IMR-90 (cell line): ENCODE measurements at regions not wholly inside any gene's neighbourhood (a gene's known extent, or its start where the extent isn't known, plus 50 kb on each side); places are given as distances from the start of the nearest gene placed in this dataset.

Source experiments
- ATAC-seq: fragments of 200-7000 bp; cut with Tn5 transposase; 2 replicates; pipeline ENCODE4 v1.9.1; 2020; ENCODE audit warnings: low read depth, mild to moderate bottlenecking, moderate library complexity
- BruUV-seq: library from RNA; stranded (reverse); fragments of 400-500 nt; replicated peaks from 2 replicates; lab custom pipeline; 2021; lab: Mats Ljungman, UMichigan
- CTCF ChIA-PET: fragments of 300-600 bp; formaldehyde crosslinking; extraction: SDS; loops from one replicate; lab custom pipeline; 2021; ENCODE audit warnings: antibody characterized with exemption; lab: Yijun Ruan, JAX
- POLR2A ChIA-PET: fragments of 300-600 bp; sonication (Branson Sonifier 250); formaldehyde crosslinking; loops from one replicate; lab custom pipeline; 2022; ENCODE audit warnings: antibody characterized with exemption; ENCODE audit not compliant: unreplicated experiment; lab: Charles Lee
- DNase-seq: peaks from one replicate; pipeline ENCODE4 v3.0.0; 2013
- H2AFZ ChIP-seq: replicated peaks from 2 replicates; pipeline ENCODE3; 2013; ENCODE audit warnings: low read length, mild to moderate bottlenecking; ENCODE audit not compliant: poor library complexity
- H2AK5ac ChIP-seq: 2 replicates; pipeline ENCODE4 v1.6.1; 2013; ENCODE audit warnings: low read depth, low read length, inconsistent platforms
- H2AK9ac ChIP-seq: replicated peaks from 2 replicates; pipeline ENCODE3; 2013; ENCODE audit warnings: mild to moderate bottlenecking, low read depth, low read length, moderate library complexity; ENCODE audit not compliant: poor library complexity
- H2BK120ac ChIP-seq: 2 replicates; pipeline ENCODE4 v1.6.1; 2013; ENCODE audit warnings: low read depth, low read length, inconsistent platforms
- H2BK15ac ChIP-seq: 3 replicates; pipeline ENCODE4 v1.6.1; 2013; ENCODE audit warnings: low read depth, low read length, inconsistent platforms
- H2BK20ac ChIP-seq: 2 replicates; pipeline ENCODE4 v1.6.1; 2013; ENCODE audit warnings: low read depth, mild to moderate bottlenecking, inconsistent platforms, low read length, moderate library complexity
- H2BK5ac ChIP-seq: 2 replicates; pipeline ENCODE4 v1.6.1; 2013; ENCODE audit warnings: mild to moderate bottlenecking, low read depth, low read length, inconsistent platforms; ENCODE audit not compliant: poor library complexity, severe bottlenecking
- H3K14ac ChIP-seq: replicated peaks from 2 replicates; pipeline ENCODE4 v1.6.1; 2013; ENCODE audit warnings: low read depth, low read length, inconsistent platforms
- H3K18ac ChIP-seq: 2 replicates; pipeline ENCODE4 v1.6.1; 2013; ENCODE audit warnings: low read depth, low read length, control low read depth
- H3K23ac ChIP-seq: 2 replicates; pipeline ENCODE4 v1.6.1; 2013; ENCODE audit warnings: low read depth, low read length, inconsistent platforms
- H3K27ac ChIP-seq: 2 replicates; pipeline ENCODE4 v1.5.1; 2013; ENCODE audit warnings: mild to moderate bottlenecking, control low read depth, low read length; ENCODE audit not compliant: insufficient read depth
- H3K27me3 ChIP-seq: 2 replicates; pipeline ENCODE4 v1.6.1; 2013; ENCODE audit warnings: low read length; ENCODE audit not compliant: control insufficient read depth, insufficient read depth
- H3K36me3 ChIP-seq: 2 replicates; pipeline ENCODE4 v1.6.1; 2013; ENCODE audit warnings: low read length, mixed read lengths; ENCODE audit not compliant: control insufficient read depth, insufficient read depth
- H3K4ac ChIP-seq: 2 replicates; pipeline ENCODE4 v1.6.1; 2013; ENCODE audit warnings: low read depth, low read length, inconsistent platforms
- H3K4me1 ChIP-seq: 2 replicates; pipeline ENCODE4 v1.6.1; 2013; ENCODE audit warnings: low read length, mixed read lengths; ENCODE audit not compliant: control insufficient read depth, insufficient read depth
- H3K4me2 ChIP-seq: 2 replicates; pipeline ENCODE4 v1.6.1; 2013; ENCODE audit warnings: low read depth, mild to moderate bottlenecking, control low read depth, low read length, moderate library complexity
- H3K4me3 ChIP-seq: 2 replicates; pipeline ENCODE4 v1.5.1; 2013; ENCODE audit warnings: low read depth, mild to moderate bottlenecking, control low read depth, low read length, moderate library complexity; ENCODE audit not compliant: insufficient read depth
- H3K56ac ChIP-seq: 2 replicates; pipeline ENCODE4 v1.6.1; 2013; ENCODE audit warnings: low read length, inconsistent platforms; ENCODE audit not compliant: insufficient read depth; ENCODE audit errors: extremely low read depth
- H3K79me1 ChIP-seq, 2 experiments: 2 replicates each; pipeline ENCODE4 v1.6.1; 2013; ENCODE audit warnings: low read length in 2 of 2, inconsistent platforms in 1 of 2, low read depth in 1 of 2
- H3K9ac ChIP-seq: 2 replicates; pipeline ENCODE4 v1.6.1; 2013; ENCODE audit warnings: low read depth, low read length, control low read depth
- H3K9me1 ChIP-seq: 2 replicates; pipeline ENCODE4 v1.6.1; 2013; ENCODE audit warnings: low read length, inconsistent platforms; ENCODE audit not compliant: insufficient read depth
- H3K9me3 ChIP-seq: 2 replicates; pipeline ENCODE4 v1.6.1; 2013; ENCODE audit warnings: low read length; ENCODE audit not compliant: control insufficient read depth, insufficient read depth
- H4K20me1 ChIP-seq: 2 replicates; pipeline ENCODE4 v1.6.1; 2013; ENCODE audit warnings: low read length, inconsistent platforms; ENCODE audit not compliant: insufficient read depth
- H4K5ac ChIP-seq: 2 replicates; pipeline ENCODE4 v1.6.1; 2013; ENCODE audit warnings: mild to moderate bottlenecking, low read depth, low read length, control low read depth
- H4K8ac ChIP-seq, 2 experiments: 2 replicates each; pipeline ENCODE4 v1.6.1; 2013; ENCODE audit warnings: low read depth in 2 of 2, low read length in 2 of 2, control low read depth in 1 of 2, inconsistent platforms in 1 of 2
- H4K91ac ChIP-seq: 2 replicates; pipeline ENCODE4 v1.6.1; 2013; ENCODE audit warnings: low read depth, low read length, inconsistent platforms; ENCODE audit not compliant: insufficient read depth
- BHLHE40 ChIP-seq: fragments of 150-350 bp; IDR thresholded peaks from 2 replicates; pipeline ENCODE4 v1.6.1; 2016; ENCODE audit warnings: mild to moderate bottlenecking, low read depth, low read length
- CEBPB ChIP-seq: IDR thresholded peaks from 2 replicates; pipeline ENCODE4 v1.6.1; 2012; ENCODE audit warnings: low read depth, low read length, improper control_type of control experiment
- CHD1 ChIP-seq: IDR thresholded peaks from 2 replicates; pipeline ENCODE4 v1.6.1; 2012; ENCODE audit warnings: low read depth, low read length, improper control_type of control experiment
- CTCF ChIP-seq: conservative IDR thresholded peaks from 2 replicates; pipeline ENCODE4 v1.5.1; 2012; ENCODE audit warnings: mild to moderate bottlenecking, low read depth, low read length, improper control_type of control experiment
- ELK1 ChIP-seq: fragments of 150-350 bp; IDR thresholded peaks from 2 replicates; pipeline ENCODE4 v1.6.1; 2016; ENCODE audit warnings: low read depth, mild to moderate bottlenecking, low read length, moderate library complexity, borderline replicate concordance
- FOS ChIP-seq: fragments of 150-350 bp; IDR thresholded peaks from 2 replicates; pipeline ENCODE4 v1.6.1; 2016; ENCODE audit warnings: low read depth, low read length
- MAZ ChIP-seq: IDR thresholded peaks from 2 replicates; pipeline ENCODE4 v1.6.1; 2012; ENCODE audit warnings: low read depth, mild to moderate bottlenecking, low read length, improper control_type of control experiment, moderate library complexity, borderline replicate concordance
- MXI1 ChIP-seq: IDR thresholded peaks from 2 replicates; pipeline ENCODE4 v1.6.1; 2012; ENCODE audit warnings: low read depth, mild to moderate bottlenecking, low read length, moderate library complexity, borderline replicate concordance
- NFE2L2 ChIP-seq: fragments of 150-350 bp; IDR thresholded peaks from 2 replicates; pipeline ENCODE4 v1.6.1; 2016; ENCODE audit warnings: low read depth, mild to moderate bottlenecking, low read length
- POLR2A ChIP-seq: IDR thresholded peaks from 2 replicates; pipeline ENCODE4 v1.6.1; 2012; ENCODE audit warnings: mild to moderate bottlenecking, low read depth, low read length
- RAD21 ChIP-seq: IDR thresholded peaks from 2 replicates; pipeline ENCODE4 v1.6.1; 2012; ENCODE audit warnings: low read length, improper control_type of control experiment
- RFX5 ChIP-seq: IDR thresholded peaks from 2 replicates; pipeline ENCODE4 v1.8.0; 2012; ENCODE audit warnings: low read depth, mild to moderate bottlenecking, low read length, moderate library complexity
- WGBS, 2 experiments: methylation state at CpG; one replicate each; pipeline versions ENCODE4 v1.1.5 to v1.1.7; 2013; ENCODE audit warnings: missing lambda C conversion rate in 2 of 2; ENCODE audit not compliant: insufficient read length in 1 of 2; ENCODE audit errors: extremely low coverage in 2 of 2; 5-methylcytosine and 5-hydroxymethylcytosine counted together
- dilution Hi-C: fragments of 300-500 bp; cut with HindIII; formaldehyde crosslinking; loops from one replicate; pipeline ENCODE4 v1.14.3; 2018; ENCODE audit warnings: low sequenced_read_pairs; ENCODE audit not compliant: unreplicated experiment
- in situ Hi-C: fragments of 300-500 bp; cut with MboI; formaldehyde crosslinking; loops from 3 replicates; pipeline ENCODE4 v1.14.3; 2019; ENCODE audit warnings: low sequenced_read_pairs, inconsistent platforms, mixed read lengths
- intact Hi-C: fragments of 100-400 bp; cut with micrococcal nuclease; formaldehyde crosslinking; loops from 2 replicates; pipeline ENCODE4 v1.10.0; 2022

GRCh38 chr21:35511696-35512162 lies 462.6 kb upstream of the RUNX1 start:
- BruUV-seq: no TSS peak
- peak overlapping the region; percentile 1 for H2AFZ ChIP-seq

More at GRCh38 chr21:35511696-35512162, 462.6 kb upstream of the RUNX1 start:
- peaks cover 8% of the 10 kb centered on the region for H3K4me1 ChIP-seq
- DNase-seq: peak; percentile 25
- H2BK20ac ChIP-seq: no peak overlapping the region
- 50% methylated on average over 1 of the region's 4 CpGs; no CpG with 5 or more reads in 1 of the 2 experiments for WGBS, 2 experiments
- no peak overlapping the region for H4K5ac ChIP-seq
- peaks cover 5% of the 10 kb centered on the region; the same call in 1 of the 2 replicates for H3K9me1 ChIP-seq
- no peak overlapping the region for H3K14ac ChIP-seq
- H3K23ac ChIP-seq: no peak overlapping the region
- no peak for ATAC-seq
- H2AK9ac ChIP-seq: no peak overlapping the region
- H2BK15ac ChIP-seq: no peak overlapping the region
- H3K36me3 ChIP-seq: no peaks in the 10 kb centered on the region
- H3K27ac ChIP-seq: no peak overlapping the region
- no peak overlapping the region for H3K18ac ChIP-seq
- no peaks in the 10 kb centered on the region for H3K9me3 ChIP-seq
- no peaks in the 10 kb centered on the region for H4K20me1 ChIP-seq
- no peak for TF ChIP-seq CTCF
- no peak for TF ChIP-seq CEBPB
- no peak for TF ChIP-seq RFX5
- TF ChIP-seq CHD1: no peak
- no peak for TF ChIP-seq FOS
- TF ChIP-seq POLR2A: no peak
- no peak for TF ChIP-seq NFE2L2
- no peak for TF ChIP-seq ELK1
- TF ChIP-seq BHLHE40: no peak
- TF ChIP-seq MAZ: no peak
- no peak for TF ChIP-seq RAD21
- TF ChIP-seq MXI1: no peak
- H2AK5ac ChIP-seq: no peak overlapping the region; the same call in 1 of the 2 replicates
- in situ Hi-C loops: no loop called here
- no peaks in the 10 kb centered on the region for H3K79me1 ChIP-seq
- H4K8ac ChIP-seq: no peak overlapping the region
- no peak overlapping the region for H2BK5ac ChIP-seq
- dilution Hi-C loops: no loop called here
- intact Hi-C loops: loop anchor here (10.0 kb wide), 1 partner anchor 63 kb away; no protein-coding TSS in a partner anchor
- H4K91ac ChIP-seq: no peak overlapping the region
- POLR2A ChIA-PET: no interaction called here
- H2BK120ac ChIP-seq: no peak overlapping the region
- no peak overlapping the region for H3K4me2 ChIP-seq
- no peaks in the 10 kb centered on the region for H3K27me3 ChIP-seq
- H3K4ac ChIP-seq: no peak overlapping the region
- H3K9ac ChIP-seq: no peak overlapping the region
- CTCF ChIA-PET: interaction anchor here (0.6 kb wide), 2 partner anchors 16 to 818 kb away, joined by 3 read pairs; no protein-coding TSS in a partner anchor
- H3K4me3 ChIP-seq: no peak overlapping the region
- no peak overlapping the region for H3K56ac ChIP-seq
